ENCODE measurements at regions not wholly inside any gene's neighbourhood (a gene's known extent, or its start where the extent isn't known, plus 50 kb on each side); places are given as distances from the start of the nearest gene placed in this dataset.
A peak's percentile ranks its signal among the peaks of the same experiment; 100 is the strongest.

- H3K9me3 ChIP-seq (ENCODE audit: low read length), result no peaks in the 10 kb centered on the region
- no peak overlapping the region for H3K4me2 ChIP-seq (ENCODE audit: low read length)
- no peaks in the 10 kb centered on the region for H3K9me2 ChIP-seq (ENCODE audit: low read depth, low read length)
- no peaks in the 10 kb centered on the region for H3K79me2 ChIP-seq (ENCODE audit: insufficient read depth, low read length)
- no peaks in the 10 kb centered on the region for H3K4me1 ChIP-seq (ENCODE audit: insufficient read depth, low read length, severe bottlenecking)
- no peak overlapping the region for H3K9ac ChIP-seq (ENCODE audit: low read length)
- no peak overlapping the region for H3K4me3 ChIP-seq (ENCODE audit: low read depth, low read length, poor library complexity, severe bottlenecking)
- no peaks in the 10 kb centered on the region for H4K20me1 ChIP-seq (ENCODE audit: insufficient read depth, low read length)
- H2AFZ ChIP-seq (ENCODE audit: low read length), result no peak overlapping the region
- H3K36me3 ChIP-seq (ENCODE audit: insufficient read depth, low read length), result no peaks in the 10 kb centered on the region
- no peaks in the 10 kb centered on the region for H3F3A ChIP-seq (ENCODE audit: insufficient read depth, low read length)
- TF ChIP-seq CTCF (IDR thresholded peaks at IDR 0.05; ENCODE audit: low read length) (peak; percentile 67), EZH2 (IDR thresholded peaks at IDR 0.05; ENCODE audit: borderline replicate concordance, low read length) (no peak)
- H3K27ac ChIP-seq (ENCODE audit: low read depth, low read length, poor library complexity, severe bottlenecking), result no peak overlapping the region
- no peaks in the 10 kb centered on the region for H3K27me3 ChIP-seq (ENCODE audit: insufficient read depth, low read length)
Measured at GRCh38 chr16:72400257-72401083, 228.5 kb upstream of the PMFBP1 start.

GRCh38 chr16:72399811-72400210, 227.9 kb upstream of the PMFBP1 start:
- Histone ChIP-seq H3F3A (ENCODE audit: insufficient read depth, low read length) (no peaks in the 10 kb centered on the region), H3K4me1 (ENCODE audit: insufficient read depth, low read length, severe bottlenecking) (no peaks in the 10 kb centered on the region), H3K79me2 (ENCODE audit: insufficient read depth, low read length) (no peaks in the 10 kb centered on the region), H2AFZ (ENCODE audit: low read length) (no peak overlapping the region), H3K4me3 (ENCODE audit: low read depth, low read length, poor library complexity, severe bottlenecking) (no peak overlapping the region), H3K36me3 (ENCODE audit: insufficient read depth, low read length) (no peaks in the 10 kb centered on the region), H3K9me2 (ENCODE audit: low read depth, low read length) (no peaks in the 10 kb centered on the region), H3K9me3 (ENCODE audit: low read length) (no peaks in the 10 kb centered on the region), H3K27ac (ENCODE audit: low read depth, low read length, poor library complexity, severe bottlenecking) (no peak overlapping the region), H3K27me3 (ENCODE audit: insufficient read depth, low read length) (no peaks in the 10 kb centered on the region), H4K20me1 (ENCODE audit: insufficient read depth, low read length) (no peaks in the 10 kb centered on the region), H3K4me2 (ENCODE audit: low read length) (no peak overlapping the region), H3K9ac (ENCODE audit: low read length) (no peak overlapping the region)
- TF ChIP-seq CTCF (IDR thresholded peaks at IDR 0.05; ENCODE audit: low read length) (no peak), EZH2 (IDR thresholded peaks at IDR 0.05; ENCODE audit: borderline replicate concordance, low read length) (no peak)

- TF ChIP-seq EZH2 (IDR thresholded peaks at IDR 0.05; ENCODE audit: borderline replicate concordance, low read length), result no peak
- no peak for TF ChIP-seq CTCF (IDR thresholded peaks at IDR 0.05; ENCODE audit: low read length)
- H3K9me3 ChIP-seq (ENCODE audit: low read length), result no peaks in the 10 kb centered on the region
- H3K79me2 ChIP-seq (ENCODE audit: insufficient read depth, low read length), result no peaks in the 10 kb centered on the region
- H3F3A ChIP-seq (ENCODE audit: insufficient read depth, low read length), result no peaks in the 10 kb centered on the region
- no peak overlapping the region for H2AFZ ChIP-seq (ENCODE audit: low read length)
- no peak overlapping the region for H3K4me2 ChIP-seq (ENCODE audit: low read length)
- no peaks in the 10 kb centered on the region for H4K20me1 ChIP-seq (ENCODE audit: insufficient read depth, low read length)
- H3K9me2 ChIP-seq (ENCODE audit: low read depth, low read length), result no peaks in the 10 kb centered on the region
- H3K4me1 ChIP-seq (ENCODE audit: insufficient read depth, low read length, severe bottlenecking), result no peaks in the 10 kb centered on the region
- no peaks in the 10 kb centered on the region for H3K27me3 ChIP-seq (ENCODE audit: insufficient read depth, low read length)
- H3K27ac ChIP-seq (ENCODE audit: low read depth, low read length, poor library complexity, severe bottlenecking), result no peak overlapping the region
- H3K4me3 ChIP-seq (ENCODE audit: low read depth, low read length, poor library complexity, severe bottlenecking), result no peak overlapping the region
- no peak overlapping the region for H3K9ac ChIP-seq (ENCODE audit: low read length)
- no peaks in the 10 kb centered on the region for H3K36me3 ChIP-seq (ENCODE audit: insufficient read depth, low read length)
Measured at GRCh38 chr16:72397876-72398275, 225.9 kb upstream of the PMFBP1 start.

Data from OCI-LY1 (cell line).